Tibial nerve (tissue), 4 donors: ENCODE measurements at regions not wholly inside any gene's neighbourhood (a gene's known extent, or its start where the extent isn't known, plus 50 kb on each side); places are given as distances from the start of the nearest gene placed in this dataset.

Experiments
- DNase-seq, 2 donors: peaks; one replicate each; pipeline ENCODE4 v3.0.0-alpha.2; 2019; ENCODE audit warnings: low spot score in 2 of 2
- H3K27ac ChIP-seq, 4 donors: fragments of 200-600 bp; sonication (generic) in 3 of 4; one replicate each; pipeline ENCODE4 v1.5.1; 2017 to 2019; ENCODE audit warnings: mild to moderate bottlenecking in 1 of 4
- H3K27me3 ChIP-seq, 2 donors: fragments of 200-600 bp; sonication (generic) in 1 of 2; one replicate each; pipeline versions ENCODE4 v1.5.1 to v1.6.0; 2017 to 2019
- H3K36me3 ChIP-seq, 3 donors: fragments of 200-600 bp; sonication (generic); one replicate each; pipeline ENCODE4 v1.5.1; 2018 to 2019
- H3K4me1 ChIP-seq, 4 donors: fragments of 200-600 bp; sonication (generic) in 3 of 4; one replicate each; pipeline ENCODE4 v1.5.1; 2017 to 2019
- H3K4me3 ChIP-seq, 4 donors: fragments of 200-600 bp; sonication (generic) in 3 of 4; one replicate each; pipeline ENCODE4 v1.5.1; 2017 to 2019; ENCODE audit warnings: mild to moderate bottlenecking in 1 of 4, moderate library complexity in 1 of 4
- H3K9me3 ChIP-seq, 4 donors: fragments of 200-600 bp; sonication (generic) in 3 of 4; one replicate each; pipeline ENCODE4 v1.5.1; 2017 to 2019
- CTCF ChIP-seq, 5 experiments: fragments of 200-600 bp in 3 of 5; fragments of 450-650 bp in 2 of 5; sonication (generic) in 3 of 5; IDR thresholded peaks; one replicate each; pipeline ENCODE4 v1.5.1; 2016 to 2019; ENCODE audit warnings: antibody characterized with exemption in 5 of 5, mild to moderate bottlenecking in 3 of 5, moderate library complexity in 2 of 5
- EP300 ChIP-seq, 2 donors: sonication (generic); formaldehyde crosslinking; IDR thresholded peaks; one replicate each; pipeline ENCODE4 v1.6.1; 2017; ENCODE audit warnings: antibody characterized with exemption in 2 of 2, mild to moderate bottlenecking in 1 of 2
- POLR2A ChIP-seq, 2 donors: fragments of 450-650 bp; IDR thresholded peaks; one replicate each; pipeline ENCODE4 v1.6.1; 2017; ENCODE audit warnings: antibody characterized with exemption in 2 of 2, mild to moderate bottlenecking in 2 of 2, moderate library complexity in 2 of 2
- WGBS, 2 donors: methylation state at CpG; one replicate each; pipeline ENCODE4 v1.1.5; 2018; 5-methylcytosine and 5-hydroxymethylcytosine counted together

GRCh38 chr6:144547409-144547808 lies 262.3 kb downstream of the UTRN start:
- H3K4me1 ChIP-seq = no peaks in the 10 kb centered on the region
- no peak overlapping the region for H3K4me3 ChIP-seq
- no peak for TF ChIP-seq POLR2A (IDR thresholded peaks at IDR 0.05)
- TF ChIP-seq CTCF (IDR thresholded peaks at IDR 0.05) = no peak
- no peak for TF ChIP-seq EP300 (IDR thresholded peaks at IDR 0.05)
- no peak for DNase-seq
- H3K27ac ChIP-seq = no peak overlapping the region
- no peaks in the 10 kb centered on the region for H3K27me3 ChIP-seq
- peaks cover 0 to 86% (median 19%) of the 10 kb centered on the region in 3 donors for H3K36me3 ChIP-seq
- no peaks in the 10 kb centered on the region for H3K9me3 ChIP-seq
- WGBS, 2 donors = 28 to 37% methylated on average over 1 of the region's 1 CpG

- no peaks in the 10 kb centered on the region for H3K4me1 ChIP-seq
- H3K36me3 ChIP-seq = peaks cover 0 to 86% (median 19%) of the 10 kb centered on the region in 3 donors
Measured at GRCh38 chr6:144548536-144548935, 263.4 kb downstream of the UTRN start.

GRCh38 chr6:144549837-144550747 lies 265.0 kb downstream of the UTRN start:
- no peak for TF ChIP-seq POLR2A (IDR thresholded peaks at IDR 0.05)
- no peak for TF ChIP-seq CTCF (IDR thresholded peaks at IDR 0.05)
- no peak for TF ChIP-seq EP300 (IDR thresholded peaks at IDR 0.05)
- Histone ChIP-seq H3K36me3 (peaks cover 2 to 82% (median 19%) of the 10 kb centered on the region in 3 donors), H3K9me3 (no peaks in the 10 kb centered on the region), H3K4me1 (no peaks in the 10 kb centered on the region), H3K4me3 (no peak overlapping the region), H3K27ac (no peak overlapping the region), H3K27me3 (no peaks in the 10 kb centered on the region)
- 82 to 90% methylated on average over 5 of the region's 5 CpGs for WGBS, 2 donors
- no peak for DNase-seq

More at GRCh38 chr6:144548536-144548935, 263.4 kb downstream of the UTRN start:
- H3K27me3 ChIP-seq = no peaks in the 10 kb centered on the region
- WGBS, 2 donors = 85 to 91% methylated on average over 9 of the region's 9 CpGs
- no peak overlapping the region for H3K27ac ChIP-seq
- no peak overlapping the region for H3K4me3 ChIP-seq
- TF ChIP-seq CTCF (IDR thresholded peaks at IDR 0.05) (no peak), POLR2A (IDR thresholded peaks at IDR 0.05) (no peak), EP300 (IDR thresholded peaks at IDR 0.05) (no peak)
- no peaks in the 10 kb centered on the region for H3K9me3 ChIP-seq
- no peak for DNase-seq

GRCh38 chr6:144551339-144551738 lies 266.2 kb downstream of the UTRN start:
- no peaks in the 10 kb centered on the region for H3K27me3 ChIP-seq
- no peaks in the 10 kb centered on the region for H3K4me1 ChIP-seq
- H3K36me3 ChIP-seq = peaks cover 7 to 82% (median 19%) of the 10 kb centered on the region in 3 donors
- H3K9me3 ChIP-seq = no peaks in the 10 kb centered on the region
- 91% methylated on average over 1 of the region's 1 CpG for WGBS, 2 donors
- H3K27ac ChIP-seq = no peak overlapping the region
- TF ChIP-seq POLR2A (IDR thresholded peaks at IDR 0.05) = no peak
- TF ChIP-seq CTCF (IDR thresholded peaks at IDR 0.05) = no peak
- no peak for TF ChIP-seq EP300 (IDR thresholded peaks at IDR 0.05)
- no peak overlapping the region for H3K4me3 ChIP-seq
- DNase-seq = no peak

- DNase-seq = no peak
- Histone ChIP-seq H3K27ac (no peak overlapping the region), H3K36me3 (peaks cover 6 to 84% (median 7%) of the 10 kb centered on the region in 3 donors), H3K4me3 (no peak overlapping the region), H3K27me3 (no peaks in the 10 kb centered on the region), H3K9me3 (no peaks in the 10 kb centered on the region), H3K4me1 (peaks cover 0 to 7% (median 0%) of the 10 kb centered on the region in 4 donors)
- TF ChIP-seq EP300 (IDR thresholded peaks at IDR 0.05) (no peak), CTCF (IDR thresholded peaks at IDR 0.05) (no peak), POLR2A (IDR thresholded peaks at IDR 0.05) (no peak)
- WGBS, 2 donors = 96 to 98% methylated on average over 1 of the region's 1 CpG
Measured at GRCh38 chr6:144555066-144555465, 269.9 kb downstream of the UTRN start.
